ENCODE measurements at regions not wholly inside any gene's neighbourhood (a gene's known extent, or its start where the extent isn't known, plus 50 kb on each side); places are given as distances from the start of the nearest gene placed in this dataset.

DNA sequence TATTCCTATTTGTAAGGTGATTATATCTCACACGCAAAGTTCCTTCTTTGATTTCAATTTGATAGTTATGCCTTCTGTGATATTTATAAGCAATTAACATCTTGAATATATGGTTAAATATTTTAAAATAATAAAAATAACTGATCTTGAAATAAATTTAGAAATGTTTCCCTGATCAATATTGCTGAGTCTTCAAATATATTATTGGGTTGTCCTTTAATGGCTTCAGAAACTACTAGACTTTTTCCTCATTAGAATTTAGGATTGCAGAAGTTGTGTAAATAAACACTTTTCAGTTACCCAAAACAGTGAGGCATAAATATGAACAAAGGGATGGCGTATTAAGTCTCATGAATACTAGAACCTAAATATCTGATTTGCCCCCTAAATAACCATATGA, 252.3 kb upstream of the PRR20A start:
- Histone ChIP-seq H3K36me3 (ENCODE audit: insufficient read depth, low read length, poor library complexity, severe bottlenecking) (no peaks in the 10 kb centered on the region), H3K9me3 (ENCODE audit: low read depth, low read length, poor library complexity, severe bottlenecking) (no peaks in the 10 kb centered on the region), H3K4me3 (ENCODE audit: low read depth, low read length, poor library complexity, severe bottlenecking) (no peak overlapping the region), H3K27me3 (replicated peaks; ENCODE audit: insufficient read depth, low read depth, low read length, poor library complexity) (no peaks in the 10 kb centered on the region), H3K27ac (ENCODE audit: low read depth, low read length, poor library complexity, severe bottlenecking) (no peak overlapping the region), H3K4me1 (ENCODE audit: insufficient read depth, low read length, poor library complexity, severe bottlenecking) (no peaks in the 10 kb centered on the region)
- DNase-seq (ENCODE audit: low spot score) = no peak
- no peak for TF ChIP-seq EZH2 (IDR thresholded peaks at IDR 0.05; ENCODE audit: borderline replicate concordance, low read depth, low read length, poor library complexity, severe bottlenecking)
- TF ChIP-seq, protein P1, sequence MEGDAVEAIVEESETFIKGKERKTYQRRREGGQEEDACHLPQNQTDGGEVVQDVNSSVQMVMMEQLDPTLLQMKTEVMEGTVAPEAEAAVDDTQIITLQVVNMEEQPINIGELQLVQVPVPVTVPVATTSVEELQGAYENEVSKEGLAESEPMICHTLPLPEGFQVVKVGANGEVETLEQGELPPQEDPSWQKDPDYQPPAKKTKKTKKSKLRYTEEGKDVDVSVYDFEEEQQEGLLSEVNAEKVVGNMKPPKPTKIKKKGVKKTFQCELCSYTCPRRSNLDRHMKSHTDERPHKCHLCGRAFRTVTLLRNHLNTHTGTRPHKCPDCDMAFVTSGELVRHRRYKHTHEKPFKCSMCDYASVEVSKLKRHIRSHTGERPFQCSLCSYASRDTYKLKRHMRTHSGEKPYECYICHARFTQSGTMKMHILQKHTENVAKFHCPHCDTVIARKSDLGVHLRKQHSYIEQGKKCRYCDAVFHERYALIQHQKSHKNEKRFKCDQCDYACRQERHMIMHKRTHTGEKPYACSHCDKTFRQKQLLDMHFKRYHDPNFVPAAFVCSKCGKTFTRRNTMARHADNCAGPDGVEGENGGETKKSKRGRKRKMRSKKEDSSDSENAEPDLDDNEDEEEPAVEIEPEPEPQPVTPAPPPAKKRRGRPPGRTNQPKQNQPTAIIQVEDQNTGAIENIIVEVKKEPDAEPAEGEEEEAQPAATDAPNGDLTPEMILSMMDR (conservative IDR thresholded peaks at IDR 0.05; ENCODE audit: low read depth, low read length) = no peak
- ChIA-PET CTCF (no interaction called here), POLR2A (ENCODE audit: low non-redundant PET) (no interaction called here)
- intact Hi-C loops (cut with micrococcal nuclease; ENCODE audit: unreplicated experiment) = no loop called here
- no TSS peak for BruUV-seq (replicated peaks)

- ChIA-PET POLR2A (ENCODE audit: low non-redundant PET) (no interaction called here), CTCF (no interaction called here)
- Histone ChIP-seq H3K27me3 (replicated peaks; ENCODE audit: insufficient read depth, low read depth, low read length, poor library complexity) (no peaks in the 10 kb centered on the region), H3K4me1 (ENCODE audit: insufficient read depth, low read length, poor library complexity, severe bottlenecking) (no peaks in the 10 kb centered on the region), H3K4me3 (ENCODE audit: low read depth, low read length, poor library complexity, severe bottlenecking) (no peak overlapping the region), H3K36me3 (ENCODE audit: insufficient read depth, low read length, poor library complexity, severe bottlenecking) (no peaks in the 10 kb centered on the region), H3K27ac (ENCODE audit: low read depth, low read length, poor library complexity, severe bottlenecking) (no peak overlapping the region), H3K9me3 (ENCODE audit: low read depth, low read length, poor library complexity, severe bottlenecking) (no peaks in the 10 kb centered on the region)
- BruUV-seq (replicated peaks) = no TSS peak
- intact Hi-C loops (cut with micrococcal nuclease; ENCODE audit: unreplicated experiment) = no loop called here
- TF ChIP-seq, protein P1 (conservative IDR thresholded peaks at IDR 0.05; ENCODE audit: low read depth, low read length) = no peak
- TF ChIP-seq EZH2 (IDR thresholded peaks at IDR 0.05; ENCODE audit: borderline replicate concordance, low read depth, low read length, poor library complexity, severe bottlenecking) = no peak
- no peak for DNase-seq (ENCODE audit: low spot score)
These were observed 246.9 kb upstream of the PRR20A start for GRCh38 chr13:56893843-56894242.

DNA sequence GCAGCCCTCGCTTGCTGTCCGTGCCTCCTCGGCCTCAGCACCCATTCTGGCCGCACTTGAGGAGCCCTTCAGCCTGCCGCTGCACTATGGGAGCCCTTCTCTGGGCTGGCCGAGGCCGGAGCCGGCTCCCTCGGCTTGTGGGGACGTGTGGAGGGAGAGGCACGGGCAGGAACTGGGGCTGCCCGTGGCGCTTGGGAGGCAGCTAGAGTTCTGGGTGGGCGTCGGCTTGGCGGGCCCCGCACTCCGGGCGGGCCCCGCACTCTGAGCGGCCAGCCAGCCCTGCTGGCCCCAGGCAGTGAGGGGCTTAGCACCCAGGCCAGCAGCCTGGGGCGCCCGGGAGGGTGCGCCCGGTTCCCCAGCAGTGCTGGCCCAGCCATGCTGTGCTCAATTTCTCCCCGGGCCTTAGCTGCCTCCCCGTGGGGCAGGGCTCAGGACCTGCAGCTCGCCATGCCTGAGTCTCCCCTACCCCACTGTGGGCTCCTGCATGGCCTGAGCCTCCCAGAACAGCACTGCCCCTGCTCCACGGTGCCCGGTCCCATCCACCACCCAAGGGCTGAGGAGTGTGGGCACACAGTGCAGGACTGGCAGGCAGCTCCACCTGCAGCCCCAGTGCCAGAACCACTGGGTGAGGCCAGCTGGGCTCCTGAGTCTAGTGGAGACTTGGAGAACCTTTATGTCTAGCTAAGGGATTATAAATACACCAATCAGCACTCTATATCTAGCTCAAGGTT, 240.0 kb upstream of the PRR20A start:
- ChIA-PET POLR2A (ENCODE audit: low non-redundant PET) (no interaction called here), CTCF (no interaction called here)
- no peak for TF ChIP-seq EZH2 (IDR thresholded peaks at IDR 0.05; ENCODE audit: borderline replicate concordance, low read depth, low read length, poor library complexity, severe bottlenecking)
- Histone ChIP-seq H3K4me1 (ENCODE audit: insufficient read depth, low read length, poor library complexity, severe bottlenecking) (no peaks in the 10 kb centered on the region), H3K9me3 (ENCODE audit: low read depth, low read length, poor library complexity, severe bottlenecking) (no peaks in the 10 kb centered on the region), H3K27me3 (replicated peaks; ENCODE audit: insufficient read depth, low read depth, low read length, poor library complexity) (no peaks in the 10 kb centered on the region), H3K4me3 (ENCODE audit: low read depth, low read length, poor library complexity, severe bottlenecking) (no peak overlapping the region), H3K36me3 (ENCODE audit: insufficient read depth, low read length, poor library complexity, severe bottlenecking) (no peaks in the 10 kb centered on the region), H3K27ac (ENCODE audit: low read depth, low read length, poor library complexity, severe bottlenecking) (no peak overlapping the region)
- intact Hi-C loops (cut with micrococcal nuclease; ENCODE audit: unreplicated experiment) = no loop called here
- no peak for DNase-seq (ENCODE audit: low spot score)
- BruUV-seq (replicated peaks) = no TSS peak

DNA sequence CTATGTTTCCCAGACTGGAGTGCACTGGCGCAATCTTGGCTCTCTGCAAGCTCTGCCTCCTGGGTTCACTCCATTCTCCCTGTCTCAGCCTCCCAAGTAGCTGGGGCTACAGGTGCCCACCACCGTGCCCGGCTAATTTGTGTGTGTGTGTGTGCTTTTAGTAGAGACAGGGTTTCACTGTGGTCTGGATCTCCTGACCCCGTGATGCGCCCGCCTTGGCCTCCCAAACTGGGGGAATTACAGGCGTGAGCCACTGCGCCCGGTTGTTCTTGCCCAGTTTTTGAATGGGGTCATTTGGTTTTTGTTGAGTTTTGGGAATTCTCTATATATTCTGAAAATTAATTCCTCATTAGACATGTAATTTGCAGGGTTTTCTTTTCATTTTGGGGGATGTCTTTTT, 238.4 kb upstream of the PRR20A start:
- Histone ChIP-seq H3K4me3 (ENCODE audit: low read depth, low read length, poor library complexity, severe bottlenecking) (no peak overlapping the region), H3K36me3 (ENCODE audit: insufficient read depth, low read length, poor library complexity, severe bottlenecking) (no peaks in the 10 kb centered on the region), H3K9me3 (ENCODE audit: low read depth, low read length, poor library complexity, severe bottlenecking) (no peaks in the 10 kb centered on the region), H3K27ac (ENCODE audit: low read depth, low read length, poor library complexity, severe bottlenecking) (no peak overlapping the region), H3K27me3 (replicated peaks; ENCODE audit: insufficient read depth, low read depth, low read length, poor library complexity) (no peaks in the 10 kb centered on the region), H3K4me1 (ENCODE audit: insufficient read depth, low read length, poor library complexity, severe bottlenecking) (no peaks in the 10 kb centered on the region)
- no peak for TF ChIP-seq EZH2 (IDR thresholded peaks at IDR 0.05; ENCODE audit: borderline replicate concordance, low read depth, low read length, poor library complexity, severe bottlenecking)
- TF ChIP-seq, protein P1 (conservative IDR thresholded peaks at IDR 0.05; ENCODE audit: low read depth, low read length) = no peak
- DNase-seq (ENCODE audit: low spot score) = no peak
- BruUV-seq (replicated peaks) = no TSS peak
- intact Hi-C loops (cut with micrococcal nuclease; ENCODE audit: unreplicated experiment) = no loop called here
- CTCF ChIA-PET = no interaction called here
- POLR2A ChIA-PET (ENCODE audit: low non-redundant PET) = no interaction called here
